Fibroblast of peridontal ligament (primary cell): ENCODE measurements at regions not wholly inside any gene's neighbourhood (a gene's known extent, or its start where the extent isn't known, plus 50 kb on each side); places are given as distances from the start of the nearest gene placed in this dataset.
"Not testable (repeated sequence)": the region's sequence is repeated elsewhere in the genome, so short reads cannot be mapped to it uniquely, and the experiment has no call there.

Experiments
- DNase-seq: peaks from one replicate; pipeline ENCODE4 v3.0.0-alpha.2; 2010; ENCODE audit errors: extremely low read depth

DNA sequence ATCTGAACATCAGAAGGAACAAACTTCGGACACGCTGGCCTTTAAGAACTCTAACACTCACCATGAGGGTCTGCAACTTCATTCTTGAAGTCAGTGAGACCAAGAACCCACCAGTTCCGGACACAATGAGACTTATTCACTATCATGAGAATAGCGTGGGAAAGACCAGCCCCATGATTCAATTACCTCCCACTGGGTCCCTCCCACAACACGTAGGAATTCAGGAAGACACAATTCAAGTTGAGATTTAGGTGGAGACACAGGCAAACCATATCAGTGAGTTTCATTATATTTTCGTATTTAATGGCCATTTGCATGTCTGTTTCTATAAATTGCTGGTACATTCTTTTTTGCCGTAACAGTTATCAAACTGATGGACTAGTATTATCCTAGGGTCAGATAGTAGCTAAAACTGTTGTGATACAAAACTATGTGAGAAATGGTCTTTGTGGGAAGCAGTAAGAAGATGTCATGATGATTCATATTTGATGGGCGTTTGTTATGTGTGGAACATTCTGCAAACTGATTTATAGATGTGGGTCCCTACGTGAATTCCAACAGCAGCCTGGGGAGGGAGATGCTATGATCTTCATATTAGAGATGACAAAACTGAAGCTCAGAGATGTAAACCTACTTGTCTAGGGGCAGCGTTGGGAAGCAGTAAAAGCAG, 282.4 kb upstream of the TMEM132C start:
- DNase-seq = no peak

- peak; percentile 20 for DNase-seq
Observed at GRCh38 chr12:127987199-127987901, 279.6 kb upstream of the TMEM132C start.

- DNase-seq = no peak
Observed at GRCh38 chr12:127991485-127991884, 275.5 kb upstream of the TMEM132C start.

DNA sequence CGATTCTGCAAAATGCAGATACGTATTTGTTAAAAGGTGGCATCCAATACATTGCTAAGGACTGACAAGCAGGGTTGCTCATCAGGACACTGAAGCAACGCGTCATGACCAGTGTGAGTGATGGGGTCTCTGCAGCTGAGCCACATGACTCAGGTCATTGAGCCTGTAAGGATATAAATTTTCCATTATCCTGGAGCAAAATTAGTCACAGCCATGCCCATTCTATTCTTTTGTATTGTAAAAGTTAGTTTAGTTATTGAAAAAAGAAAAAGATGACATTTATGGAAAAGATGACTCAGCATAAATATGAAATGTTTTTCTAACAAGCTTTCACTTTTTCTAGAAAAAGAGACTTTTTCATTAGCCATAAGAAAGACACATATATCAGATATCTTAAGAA, 268.0 kb upstream of the TMEM132C start:
- DNase-seq = peak; percentile 5

GRCh38 chr12:128004383-128004938, 262.5 kb upstream of the TMEM132C start:
- DNase-seq = no peak

GRCh38 chr12:128007250-128007649, 259.7 kb upstream of the TMEM132C start:
- no peak for DNase-seq

DNA sequence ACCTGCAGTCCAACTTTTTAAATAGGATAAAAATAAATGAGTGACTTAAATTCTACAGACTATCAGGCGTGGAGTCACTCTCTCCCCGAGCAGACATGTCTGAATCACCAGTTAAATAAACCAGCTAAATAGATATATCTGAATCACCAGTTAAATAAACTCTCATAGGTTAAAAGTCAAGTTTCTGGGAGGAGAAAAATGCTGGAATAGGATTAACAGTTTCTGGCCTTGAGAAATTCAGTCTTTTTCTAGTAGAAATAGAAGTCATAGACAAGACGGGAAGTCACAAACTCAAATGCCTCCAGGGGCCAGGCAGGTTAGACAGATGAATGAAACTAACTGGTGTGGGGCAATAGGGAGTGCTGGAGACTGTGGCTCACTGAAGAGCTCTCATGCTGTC, 258.6 kb upstream of the TMEM132C start:
- DNase-seq = peak; percentile 37

DNA sequence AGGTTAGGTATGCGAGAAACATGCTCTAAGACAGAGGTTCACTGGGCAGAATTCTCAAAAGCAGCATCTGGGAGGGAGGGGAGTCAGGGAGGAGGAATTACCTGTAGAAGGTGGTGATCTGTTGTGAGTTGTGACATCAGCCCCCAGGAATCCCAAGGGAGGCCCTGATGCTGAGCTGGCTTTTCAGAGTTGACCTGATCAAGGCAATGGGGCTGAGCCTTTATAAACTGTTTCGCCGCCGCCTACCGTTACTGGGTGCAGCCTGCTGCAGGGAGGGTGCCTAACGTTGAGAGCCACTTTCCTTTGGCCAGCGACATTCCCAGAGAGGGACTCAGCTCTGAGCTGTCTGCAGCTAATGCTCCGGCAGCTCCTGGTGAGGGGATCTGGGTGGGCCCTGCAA, 257.9 kb upstream of the TMEM132C start:
- DNase-seq = no peak

DNA sequence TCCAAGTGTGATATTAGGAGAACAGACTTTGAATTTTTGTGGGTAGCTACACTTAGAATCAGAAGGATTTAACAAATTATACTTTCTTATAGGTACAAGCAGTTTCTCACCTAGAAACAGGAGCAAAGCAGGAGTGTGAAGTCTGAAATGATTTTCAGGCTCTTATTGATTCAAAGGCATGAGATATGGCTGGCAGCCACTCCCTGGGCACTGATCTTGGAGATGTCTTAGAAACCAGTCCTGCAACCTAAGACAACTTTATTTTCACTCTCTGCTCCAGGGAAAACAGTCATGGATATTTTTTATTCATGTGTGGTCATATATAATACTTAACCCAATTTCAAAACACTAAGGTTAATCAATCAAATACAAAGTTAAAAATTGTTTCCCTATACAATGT, 254.9 kb upstream of the TMEM132C start:
- no peak for DNase-seq

GRCh38 chr12:128015276-128015675, 251.7 kb upstream of the TMEM132C start:
- no peak for DNase-seq

GRCh38 chr12:128018067-128018466, 248.9 kb upstream of the TMEM132C start:
- no peak for DNase-seq

- DNase-seq = no peak
Observed at GRCh38 chr12:128019996-128020544, 246.9 kb upstream of the TMEM132C start.

DNA sequence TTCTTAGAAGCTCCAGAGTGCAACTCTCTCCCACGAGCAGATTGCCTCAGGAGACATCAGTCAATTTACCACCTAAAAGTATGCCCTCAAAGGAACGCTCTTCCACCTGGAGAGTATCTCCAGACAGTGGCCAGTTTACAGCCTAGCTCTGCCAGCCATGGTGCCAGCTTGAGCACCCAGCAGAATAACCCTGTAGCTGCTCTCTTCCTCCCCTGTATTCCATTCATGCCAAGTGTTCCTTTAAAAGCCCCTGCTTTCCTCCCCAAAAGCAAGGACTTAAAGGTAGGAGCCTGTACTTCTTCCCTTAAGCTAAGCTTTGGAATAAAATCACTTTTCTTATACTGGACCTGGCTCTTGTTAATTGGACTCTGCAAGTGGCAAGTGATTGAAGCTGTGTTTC, 245.4 kb upstream of the TMEM132C start:
- no peak for DNase-seq

- DNase-seq = no peak
Observed at GRCh38 chr12:128025589-128026245, 241.3 kb upstream of the TMEM132C start.

DNA sequence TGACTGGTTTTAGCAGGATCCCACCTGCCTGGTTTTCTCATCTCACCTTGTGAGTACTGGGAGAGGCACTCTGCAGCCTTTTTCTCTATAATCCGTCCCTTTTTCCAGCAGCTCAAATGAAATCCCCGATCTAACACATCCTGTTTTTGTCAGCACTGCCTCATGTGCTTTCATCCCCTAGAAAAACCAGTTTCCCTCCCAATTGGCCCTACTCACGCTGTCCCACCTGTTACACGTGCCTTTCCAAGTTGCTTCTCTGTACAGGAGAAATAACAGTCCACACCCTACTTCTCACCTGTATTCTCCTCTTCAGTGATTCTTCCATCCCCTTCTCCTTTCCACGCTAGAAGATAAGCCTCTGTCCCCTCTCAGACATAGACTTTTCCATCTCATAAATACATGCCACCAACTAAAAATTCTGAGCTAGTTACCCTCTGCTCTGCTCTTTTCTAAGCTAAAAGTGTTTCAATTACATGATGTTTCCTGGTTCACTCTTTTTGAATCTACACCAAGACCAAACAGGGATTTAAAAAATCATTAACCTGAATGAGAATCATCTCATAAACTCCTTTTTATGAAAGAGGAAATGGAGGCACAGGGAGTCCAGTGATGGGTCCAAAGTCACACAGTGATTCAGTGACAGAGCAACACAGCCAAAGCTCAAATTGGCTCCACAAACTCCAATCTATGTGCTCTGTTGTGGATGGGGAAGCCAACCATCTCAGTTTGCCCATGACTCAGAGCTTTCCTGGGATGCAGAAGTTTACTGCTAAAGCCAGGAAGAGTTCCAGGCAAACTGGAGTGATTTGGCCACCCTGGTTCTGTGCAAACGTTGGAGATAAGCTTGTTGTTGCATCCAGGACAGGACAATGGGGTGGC, 240.0 kb upstream of the TMEM132C start:
- no peak for DNase-seq

GRCh38 chr12:128033473-128033872, 233.5 kb upstream of the TMEM132C start:
- no peak for DNase-seq

DNA sequence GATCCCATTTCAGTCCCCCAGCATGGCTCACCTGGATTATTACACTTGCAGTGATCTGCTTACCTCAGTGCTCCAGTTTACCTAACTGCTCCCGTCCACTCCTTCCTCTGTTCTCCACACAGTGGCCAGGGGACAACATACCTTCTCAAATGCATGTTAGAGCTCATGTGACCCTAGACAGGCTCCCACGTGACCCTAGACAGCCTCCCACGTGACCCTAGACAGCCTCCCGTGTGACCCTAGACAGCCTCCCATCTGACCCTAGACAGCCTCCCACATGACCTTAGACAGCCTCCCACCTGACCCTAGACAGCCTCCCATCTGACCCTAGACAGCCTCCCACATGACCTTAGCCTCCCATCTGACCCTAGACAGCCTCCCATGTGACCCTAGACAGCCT, 226.0 kb upstream of the TMEM132C start:
- DNase-seq = no peak

DNA sequence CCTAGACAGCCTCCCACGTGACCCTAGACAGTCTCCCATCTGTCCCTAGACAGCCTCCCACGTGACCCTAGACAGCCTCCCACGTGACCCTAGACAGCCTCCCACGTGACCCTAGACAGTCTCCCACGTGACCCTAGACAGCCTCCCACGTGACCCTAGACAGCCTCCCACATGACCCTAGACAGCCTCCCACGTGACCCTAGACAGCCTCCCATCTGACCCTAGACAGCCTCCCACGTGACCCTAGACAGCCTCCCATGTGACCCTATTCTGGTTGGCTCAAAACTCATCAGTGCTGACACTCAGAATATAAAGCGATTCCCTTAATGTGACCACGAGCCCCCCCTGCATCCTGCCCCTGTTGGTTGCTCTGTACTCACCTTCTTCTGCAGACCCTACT, 224.7 kb upstream of the TMEM132C start:
- DNase-seq = not testable (repeated sequence)

GRCh38 chr12:128042825-128043224, 224.1 kb upstream of the TMEM132C start:
- no peak for DNase-seq

DNA sequence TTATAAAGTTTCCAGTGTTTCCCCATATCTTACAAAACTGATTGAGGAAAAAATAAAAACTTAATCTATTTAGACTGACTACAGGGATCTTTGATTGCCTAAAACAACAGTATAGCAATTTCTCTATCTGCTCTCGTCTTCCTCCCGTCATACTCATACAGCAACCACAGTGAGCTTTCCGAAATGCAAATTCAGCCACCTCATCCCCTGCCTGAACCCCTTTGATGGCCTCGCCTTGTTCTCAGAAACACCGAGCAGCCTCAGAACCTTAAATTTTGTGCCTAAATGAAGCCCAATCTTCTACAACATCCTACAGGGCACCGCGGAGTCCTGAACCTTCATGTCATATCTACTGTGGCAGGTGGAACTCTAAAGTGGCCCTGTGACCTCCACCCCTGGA, 223.7 kb upstream of the TMEM132C start:
- no peak for DNase-seq

GRCh38 chr12:128047266-128048060, 219.5 kb upstream of the TMEM132C start:
- DNase-seq = no peak
